GM21723 (cell line): ENCODE measurements at regions not wholly inside any gene's neighbourhood (a gene's known extent, or its start where the extent isn't known, plus 50 kb on each side); places are given as distances from the start of the nearest gene placed in this dataset.

Source experiments
- ATAC-seq: cut with Tn5 transposase; IDR thresholded peaks from one replicate; pipeline ENCODE4 v1.9.1; 2021; ENCODE audit warnings: mild to moderate bottlenecking, moderate library complexity; ENCODE audit not compliant: unreplicated experiment

- no peak for ATAC-seq
Measured at GRCh38 chr20:11231742-11232648, 558.2 kb upstream of the JAG1 start.

GRCh38 chr20:11232896-11233295 lies 559.1 kb upstream of the JAG1 start:
- ATAC-seq = no peak

- ATAC-seq = no peak
Measured at GRCh38 chr20:11234181-11234580, 560.4 kb upstream of the JAG1 start.

- peak; percentile 47 for ATAC-seq
Measured at GRCh38 chr20:11234608-11235007, 560.8 kb upstream of the JAG1 start.

GRCh38 chr20:11235058-11235457 lies 561.3 kb upstream of the JAG1 start:
- no peak for ATAC-seq

- no peak for ATAC-seq
Measured at GRCh38 chr20:11242320-11242719, 568.5 kb upstream of the JAG1 start.

GRCh38 chr20:11245431-11245830 lies 571.6 kb upstream of the JAG1 start:
- no peak for ATAC-seq

GRCh38 chr20:11246251-11246775 lies 572.5 kb upstream of the JAG1 start:
- no peak for ATAC-seq

- no peak for ATAC-seq
Measured at GRCh38 chr20:11247046-11248010, 573.5 kb upstream of the JAG1 start.

GRCh38 chr20:11248011-11248409 lies 574.2 kb upstream of the JAG1 start:
- ATAC-seq = no peak

- ATAC-seq = no peak
Measured at GRCh38 chr20:11248687-11249638, 575.2 kb upstream of the JAG1 start.

GRCh38 chr20:11249683-11250082 lies 575.9 kb upstream of the JAG1 start:
- ATAC-seq = no peak

- ATAC-seq = no peak
Measured at GRCh38 chr20:11252447-11252846, 578.6 kb upstream of the JAG1 start.

GRCh38 chr20:11255455-11255854 lies 581.7 kb upstream of the JAG1 start:
- ATAC-seq = no peak

- no peak for ATAC-seq
Measured at GRCh38 chr20:11255860-11256259, 582.1 kb upstream of the JAG1 start.

- ATAC-seq = no peak
Measured at GRCh38 chr20:11260611-11261010, 586.8 kb upstream of the JAG1 start.

- no peak for ATAC-seq
Measured at GRCh38 chr20:11261533-11262000, 587.8 kb upstream of the JAG1 start.

- ATAC-seq = no peak
Measured at GRCh38 chr20:11266571-11266970, 592.8 kb upstream of the JAG1 start.

- ATAC-seq = no peak
Measured at GRCh38 chr20:11267131-11267761, 593.4 kb upstream of the JAG1 start.
